ENCODE measurements at regions not wholly inside any gene's neighbourhood (a gene's known extent, or its start where the extent isn't known, plus 50 kb on each side); places are given as distances from the start of the nearest gene placed in this dataset.

DNA sequence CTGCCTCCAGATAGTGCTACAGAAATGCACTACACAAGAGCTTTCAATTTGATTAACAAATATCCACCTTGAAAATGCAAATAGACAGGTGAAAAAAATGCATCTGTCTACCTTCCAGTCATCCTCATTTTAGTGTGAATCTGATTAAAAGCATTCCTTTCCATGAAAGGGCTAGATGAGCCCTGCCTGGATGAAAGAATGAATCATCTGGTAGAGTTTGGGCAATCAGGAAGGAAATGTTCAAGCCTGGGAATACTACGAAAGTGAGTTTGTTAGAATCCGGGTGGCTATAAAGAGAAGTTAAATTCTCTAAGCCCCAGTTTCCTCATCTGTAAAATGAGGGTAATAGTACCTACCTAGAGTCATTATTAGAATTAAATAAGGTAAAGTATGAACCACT, 142.6 kb downstream of the FAM114A2 start:
- TF ChIP-seq, protein P1, sequence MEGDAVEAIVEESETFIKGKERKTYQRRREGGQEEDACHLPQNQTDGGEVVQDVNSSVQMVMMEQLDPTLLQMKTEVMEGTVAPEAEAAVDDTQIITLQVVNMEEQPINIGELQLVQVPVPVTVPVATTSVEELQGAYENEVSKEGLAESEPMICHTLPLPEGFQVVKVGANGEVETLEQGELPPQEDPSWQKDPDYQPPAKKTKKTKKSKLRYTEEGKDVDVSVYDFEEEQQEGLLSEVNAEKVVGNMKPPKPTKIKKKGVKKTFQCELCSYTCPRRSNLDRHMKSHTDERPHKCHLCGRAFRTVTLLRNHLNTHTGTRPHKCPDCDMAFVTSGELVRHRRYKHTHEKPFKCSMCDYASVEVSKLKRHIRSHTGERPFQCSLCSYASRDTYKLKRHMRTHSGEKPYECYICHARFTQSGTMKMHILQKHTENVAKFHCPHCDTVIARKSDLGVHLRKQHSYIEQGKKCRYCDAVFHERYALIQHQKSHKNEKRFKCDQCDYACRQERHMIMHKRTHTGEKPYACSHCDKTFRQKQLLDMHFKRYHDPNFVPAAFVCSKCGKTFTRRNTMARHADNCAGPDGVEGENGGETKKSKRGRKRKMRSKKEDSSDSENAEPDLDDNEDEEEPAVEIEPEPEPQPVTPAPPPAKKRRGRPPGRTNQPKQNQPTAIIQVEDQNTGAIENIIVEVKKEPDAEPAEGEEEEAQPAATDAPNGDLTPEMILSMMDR (IDR thresholded peaks at IDR 0.05; ENCODE audit: low read length) = no peak
- no peak for TF ChIP-seq EZH2 (optimal IDR thresholded peaks at IDR 0.05; ENCODE audit: low read depth, low read length)
